ENCODE measurements at regions not wholly inside any gene's neighbourhood (a gene's known extent, or its start where the extent isn't known, plus 50 kb on each side); places are given as distances from the start of the nearest gene placed in this dataset.
"Not testable (repeated sequence)": the region's sequence is repeated elsewhere in the genome, so short reads cannot be mapped to it uniquely, and the experiment has no call there.

- FAIRE-seq: no peak
- TF ChIP-seq POLR2A (IDR thresholded peaks at IDR 0.05; ENCODE audit: low read depth, low read length): no peak
- DNase-seq (ENCODE audit: insufficient read length, low spot score): no peak
Measured at GRCh38 chr4:89519771-89520320, 212.2 kb upstream of the GPRIN3 start.

DNA sequence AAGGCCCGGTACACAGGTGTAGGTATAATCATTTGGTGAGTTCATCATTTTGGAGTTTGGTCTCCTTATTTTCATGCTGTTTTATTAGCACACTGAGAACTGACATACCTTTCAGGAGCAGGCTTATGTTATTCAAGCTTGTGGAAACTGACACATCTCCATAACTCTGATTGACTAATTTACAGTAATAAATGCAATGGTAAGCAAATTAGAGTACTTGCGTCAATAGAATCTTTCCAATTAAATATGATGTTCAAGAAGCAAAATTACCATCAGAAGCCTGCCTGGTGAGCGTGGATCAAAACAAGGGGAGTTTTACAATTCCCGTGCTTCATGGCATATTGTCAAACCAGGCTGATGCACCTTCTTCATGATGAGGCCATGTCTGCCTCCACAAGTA is 210.7 kb upstream of the GPRIN3 start:
- FAIRE-seq (no peak), DNase-seq (ENCODE audit: insufficient read length, low spot score) (no peak)
- no peak for TF ChIP-seq POLR2A (IDR thresholded peaks at IDR 0.05; ENCODE audit: low read depth, low read length)

- TF ChIP-seq POLR2A (IDR thresholded peaks at IDR 0.05; ENCODE audit: low read depth, low read length): no peak
- no peak for FAIRE-seq
Measured at GRCh38 chr4:89514811-89515210, 207.2 kb upstream of the GPRIN3 start.

DNA sequence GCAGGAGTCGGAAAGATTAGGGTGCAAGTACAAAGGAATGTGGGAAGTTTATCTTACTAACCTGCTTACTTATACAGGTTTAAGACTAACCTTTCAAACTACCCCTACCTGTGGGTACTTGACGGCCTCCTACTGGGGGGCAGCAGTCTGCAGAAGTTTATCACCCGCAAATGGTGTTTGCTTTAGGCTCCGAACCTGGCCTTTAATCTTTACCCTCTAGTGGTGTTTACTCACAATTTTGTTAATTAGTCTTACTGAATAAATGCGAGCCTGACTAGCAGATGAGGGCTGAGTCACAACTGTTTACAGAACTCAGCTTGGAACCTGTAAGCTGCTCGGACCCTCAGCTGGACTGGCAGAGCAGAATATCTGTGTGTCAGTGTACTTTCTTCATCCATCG is 204.2 kb upstream of the GPRIN3 start:
- no peak for DNase-seq (ENCODE audit: insufficient read length, low spot score)
- no peak for TF ChIP-seq POLR2A (IDR thresholded peaks at IDR 0.05; ENCODE audit: low read depth, low read length)
- no peak for FAIRE-seq

More at GRCh38 chr4:89514811-89515210, 207.2 kb upstream of the GPRIN3 start:
- DNase-seq (ENCODE audit: insufficient read length, low spot score): no peak

GRCh38 chr4:89509708-89510281 is 202.2 kb upstream of the GPRIN3 start:
- DNase-seq (ENCODE audit: insufficient read length, low spot score): no peak
- no peak for FAIRE-seq

DNA sequence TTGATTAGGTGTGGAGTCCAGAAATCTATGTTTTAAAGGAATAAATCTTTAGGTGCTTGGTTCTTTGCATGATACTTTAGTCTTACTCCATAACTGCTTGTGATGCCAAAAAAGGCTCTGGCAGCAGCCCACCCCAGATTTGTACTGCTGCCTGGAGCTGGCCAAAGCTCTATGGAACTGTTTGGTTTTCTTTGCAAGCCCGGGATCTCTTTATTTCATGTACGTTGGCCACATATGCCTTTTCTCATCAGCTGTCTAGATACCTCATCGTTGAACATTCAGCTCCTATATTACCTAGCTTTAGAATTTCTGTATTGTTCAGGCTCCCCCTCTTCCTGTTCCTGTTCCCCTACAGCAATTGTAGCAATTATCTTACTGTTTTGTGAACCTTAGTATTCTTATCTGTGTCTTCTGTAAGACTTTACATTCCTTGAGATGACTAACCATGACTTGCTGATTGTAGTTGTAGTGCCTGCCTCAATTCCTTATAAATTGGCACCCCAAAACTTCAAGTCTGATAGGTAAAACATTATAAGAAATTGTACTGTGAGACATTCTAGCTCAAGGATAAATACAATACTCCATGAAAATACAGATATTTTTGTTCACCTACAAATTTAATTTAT is 199.4 kb upstream of the GPRIN3 start:
- no peak for TF ChIP-seq POLR2A (IDR thresholded peaks at IDR 0.05; ENCODE audit: low read depth, low read length)
- DNase-seq (ENCODE audit: insufficient read length, low spot score) (no peak), FAIRE-seq (no peak)

More at GRCh38 chr4:89509708-89510281, 202.2 kb upstream of the GPRIN3 start:
- TF ChIP-seq POLR2A (IDR thresholded peaks at IDR 0.05; ENCODE audit: low read depth, low read length): no peak

DNA sequence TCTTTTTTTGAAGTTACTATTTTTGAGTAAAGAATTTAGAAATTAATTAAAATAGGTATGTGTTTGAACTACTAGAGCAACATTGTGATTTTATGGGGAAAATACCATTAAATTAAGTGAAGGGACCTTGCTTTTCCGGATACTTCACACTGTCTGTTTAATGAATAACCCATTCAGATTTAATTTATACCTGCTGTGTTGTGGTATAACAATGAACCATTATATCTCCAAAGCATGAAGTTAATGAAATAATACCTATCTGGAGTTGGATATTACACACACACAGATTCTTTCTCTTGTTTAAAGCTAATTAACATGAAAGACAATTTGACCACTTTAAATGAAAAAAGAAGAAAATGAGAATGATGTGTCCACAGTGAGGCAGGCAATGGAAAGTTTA is 195.0 kb upstream of the GPRIN3 start:
- DNase-seq (ENCODE audit: insufficient read length, low spot score) (no peak), FAIRE-seq (no peak)
- no peak for TF ChIP-seq POLR2A (IDR thresholded peaks at IDR 0.05; ENCODE audit: low read depth, low read length)

GRCh38 chr4:89497517-89498308 is 190.1 kb upstream of the GPRIN3 start:
- FAIRE-seq: no peak
- no peak for TF ChIP-seq POLR2A (IDR thresholded peaks at IDR 0.05; ENCODE audit: low read depth, low read length)

DNA sequence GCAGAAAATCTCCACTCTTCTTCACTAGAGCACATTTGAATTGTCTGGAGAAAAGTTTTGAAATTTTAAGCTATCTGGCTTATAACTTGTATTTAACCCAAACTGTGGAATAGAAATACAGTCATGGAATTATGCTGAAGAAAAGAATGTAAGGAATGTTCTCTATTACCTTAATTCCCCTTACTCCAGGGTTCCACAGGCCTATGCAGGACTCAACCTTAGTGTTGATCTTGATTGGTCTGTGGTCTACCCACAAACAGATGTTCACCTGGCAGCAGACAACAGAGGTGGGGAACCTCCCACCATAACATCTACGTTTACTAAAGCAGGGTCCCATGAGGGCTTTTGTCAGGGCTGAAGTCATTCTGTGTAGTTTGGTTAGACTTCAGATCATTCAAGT is 189.3 kb upstream of the GPRIN3 start:
- TF ChIP-seq POLR2A (IDR thresholded peaks at IDR 0.05; ENCODE audit: low read depth, low read length): no peak
- FAIRE-seq: no peak
- DNase-seq (ENCODE audit: insufficient read length, low spot score): no peak

More at GRCh38 chr4:89497517-89498308, 190.1 kb upstream of the GPRIN3 start:
- no peak for DNase-seq (ENCODE audit: insufficient read length, low spot score)

DNA sequence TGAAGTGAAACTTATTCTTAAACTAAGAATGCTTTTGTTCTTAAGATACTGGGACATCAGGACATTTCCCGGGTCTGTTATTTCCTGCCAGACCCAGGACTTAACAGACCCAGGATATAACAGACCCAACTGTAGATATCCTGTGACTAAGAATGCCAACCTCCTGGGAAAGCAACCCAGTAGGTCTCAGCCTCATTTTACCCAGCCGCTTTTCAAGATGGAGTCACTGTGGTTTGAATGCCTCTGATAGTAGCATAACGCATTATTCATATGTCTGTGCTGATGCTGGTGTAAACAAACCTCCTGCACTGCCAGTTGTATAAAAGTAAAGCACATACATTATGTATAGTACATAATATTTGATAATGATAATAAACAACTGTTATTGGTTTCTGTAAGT is 185.8 kb upstream of the GPRIN3 start:
- DNase-seq (ENCODE audit: insufficient read length, low spot score): no peak
- FAIRE-seq: no peak
- no peak for TF ChIP-seq POLR2A (IDR thresholded peaks at IDR 0.05; ENCODE audit: low read depth, low read length)

DNA sequence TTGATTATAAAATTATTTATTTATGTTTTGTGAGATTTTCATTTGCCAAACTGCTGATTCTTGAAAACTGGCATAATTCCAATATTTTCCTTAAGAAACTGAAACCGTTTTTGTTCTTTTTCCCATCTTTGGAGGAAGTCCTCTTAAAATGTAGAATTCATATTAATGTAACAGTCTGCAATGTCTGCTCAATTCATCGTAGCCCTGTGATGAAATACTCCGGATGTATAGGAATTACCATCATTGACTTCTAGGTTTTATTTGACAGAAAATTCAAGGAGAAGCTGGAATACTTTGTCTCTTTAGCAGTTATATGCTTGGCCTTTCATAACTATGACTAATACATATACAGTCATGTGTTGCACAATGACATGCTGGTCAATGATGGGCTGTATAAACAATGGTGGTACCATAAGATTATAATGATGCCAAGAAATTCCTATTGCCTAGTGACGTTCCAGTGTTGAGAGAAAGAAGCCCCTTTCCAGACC is 185.0 kb upstream of the GPRIN3 start:
- no peak for DNase-seq (ENCODE audit: insufficient read length, low spot score)
- no peak for FAIRE-seq
- TF ChIP-seq POLR2A (IDR thresholded peaks at IDR 0.05; ENCODE audit: low read depth, low read length): no peak

- no peak for FAIRE-seq
- no peak for TF ChIP-seq POLR2A (IDR thresholded peaks at IDR 0.05; ENCODE audit: low read depth, low read length)
- DNase-seq (ENCODE audit: insufficient read length, low spot score): no peak
Measured at GRCh38 chr4:89491761-89492160, 184.2 kb upstream of the GPRIN3 start.

GRCh38 chr4:89489921-89490431 is 182.4 kb upstream of the GPRIN3 start:
- DNase-seq (ENCODE audit: insufficient read length, low spot score); FAIRE-seq: not testable (repeated sequence)

DNA sequence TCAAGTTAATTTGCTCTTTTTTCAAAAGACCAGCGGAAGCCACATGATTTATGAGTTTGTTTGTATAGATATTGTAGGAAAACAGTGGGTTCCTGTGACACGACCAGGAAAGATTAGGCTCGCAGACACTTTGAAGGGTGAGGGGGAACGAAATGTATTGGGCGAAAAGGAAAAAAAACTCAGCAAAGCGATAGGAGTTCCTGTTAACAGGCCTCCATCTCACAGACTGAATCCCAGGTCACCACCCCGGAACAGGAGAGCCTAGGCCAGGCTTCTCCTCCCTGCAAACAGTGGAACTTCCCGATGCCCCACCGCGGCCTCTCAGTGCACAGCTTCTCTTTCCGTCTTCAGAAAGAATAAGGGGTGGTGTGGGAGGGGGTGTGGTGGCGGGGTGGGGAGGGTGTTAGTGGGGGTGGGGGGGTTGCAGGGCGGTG is 181.8 kb upstream of the GPRIN3 start:
- FAIRE-seq (no peak), DNase-seq (ENCODE audit: insufficient read length, low spot score) (no peak)
- TF ChIP-seq POLR2A (IDR thresholded peaks at IDR 0.05; ENCODE audit: low read depth, low read length): no peak
